ENCODE measurements at regions not wholly inside any gene's neighbourhood (a gene's known extent, or its start where the extent isn't known, plus 50 kb on each side); places are given as distances from the start of the nearest gene placed in this dataset.

- DNase-seq (ENCODE audit: low read depth): no peak
- no peak overlapping the region for H3K4me3 ChIP-seq (ENCODE audit: low read depth, low read length)
- no peak for TF ChIP-seq CTCF (IDR thresholded peaks at IDR 0.05; ENCODE audit: low read depth, low read length, missing control alignments)
These were observed 953.5 kb downstream of the CDH11 start for GRCh38 chr16:64168371-64168770.

- no peak overlapping the region for H3K4me3 ChIP-seq (ENCODE audit: low read depth, low read length)
- TF ChIP-seq CTCF (IDR thresholded peaks at IDR 0.05; ENCODE audit: low read depth, low read length, missing control alignments): no peak
- no peak for DNase-seq (ENCODE audit: low read depth)
These were observed 953.9 kb downstream of the CDH11 start for GRCh38 chr16:64167936-64168335.

GRCh38 chr16:64165368-64165767 lies 956.5 kb downstream of the CDH11 start:
- DNase-seq (ENCODE audit: low read depth): no peak
- H3K4me3 ChIP-seq (ENCODE audit: low read depth, low read length): no peak overlapping the region
- TF ChIP-seq CTCF (IDR thresholded peaks at IDR 0.05; ENCODE audit: low read depth, low read length, missing control alignments): no peak

- no peak for DNase-seq (ENCODE audit: low read depth)
- H3K4me3 ChIP-seq (ENCODE audit: low read depth, low read length): no peak overlapping the region
- TF ChIP-seq CTCF (IDR thresholded peaks at IDR 0.05; ENCODE audit: low read depth, low read length, missing control alignments): no peak
These were observed 959.1 kb downstream of the CDH11 start for GRCh38 chr16:64162613-64163375.

- no peak for TF ChIP-seq CTCF (IDR thresholded peaks at IDR 0.05; ENCODE audit: low read depth, low read length, missing control alignments)
- DNase-seq (ENCODE audit: low read depth): no peak
These were observed 961.9 kb downstream of the CDH11 start for GRCh38 chr16:64159976-64160375.

GRCh38 chr16:64158941-64159588 lies 962.8 kb downstream of the CDH11 start:
- no peak overlapping the region for H3K4me3 ChIP-seq (ENCODE audit: low read depth, low read length)
- no peak for DNase-seq (ENCODE audit: low read depth)
- no peak for TF ChIP-seq CTCF (IDR thresholded peaks at IDR 0.05; ENCODE audit: low read depth, low read length, missing control alignments)

More at GRCh38 chr16:64159976-64160375, 961.9 kb downstream of the CDH11 start:
- H3K4me3 ChIP-seq (ENCODE audit: low read depth, low read length): no peak overlapping the region

All from GM12864 (cell line).